ENCODE measurements at regions not wholly inside any gene's neighbourhood (a gene's known extent, or its start where the extent isn't known, plus 50 kb on each side); places are given as distances from the start of the nearest gene placed in this dataset.

DNA sequence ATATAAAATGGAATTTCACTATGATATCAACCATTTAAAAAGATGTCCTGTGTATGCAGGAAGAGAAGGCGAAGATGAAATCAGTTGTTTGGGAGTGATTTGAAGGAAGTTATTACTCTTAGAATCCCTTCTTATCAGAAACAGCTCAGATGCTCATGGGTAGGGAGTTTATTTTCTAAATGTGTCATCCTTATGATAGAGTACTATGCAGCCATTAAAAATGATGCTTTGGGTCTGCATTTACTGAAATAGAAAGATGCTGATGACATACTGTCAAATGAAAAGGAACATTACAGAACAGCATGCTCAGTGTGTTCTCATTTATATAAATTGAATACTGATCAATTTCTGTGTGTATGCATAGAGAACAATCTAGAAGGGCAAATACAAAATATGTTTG, 69.8 kb upstream of the MED13L start:
- no peak for TF ChIP-seq CTCF (IDR thresholded peaks at IDR 0.05)
- no peak for TF ChIP-seq POLR2A (IDR thresholded peaks at IDR 0.05)

Measured in lower leg skin (tissue), 3 donors.